ENCODE measurements at regions not wholly inside any gene's neighbourhood (a gene's known extent, or its start where the extent isn't known, plus 50 kb on each side); places are given as distances from the start of the nearest gene placed in this dataset.

GRCh38 chr5:166962461-166962860, 1329.0 kb upstream of the WWC1 start:
- no peak for DNase-seq
- Histone ChIP-seq H3K27ac (no peak overlapping the region), H3K36me3 (no peaks in the 10 kb centered on the region), H3K9me3 (peaks cover 0 to 11% (median 0%) of the 10 kb centered on the region in 8 donors), H3K4me3 (no peak overlapping the region), H3K4me1 (no peaks in the 10 kb centered on the region), H3K27me3 (replicated peaks in 1 of 7) (no peaks in the 10 kb centered on the region)
- no peak for TF ChIP-seq CTCF (IDR thresholded peaks at IDR 0.05 in 8 of 11, conservative IDR thresholded peaks at IDR 0.05 in 3 of 11)
- no peak for TF ChIP-seq POLR2AphosphoS5 (IDR thresholded peaks at IDR 0.05)
- no peak for TF ChIP-seq POLR2A (IDR thresholded peaks at IDR 0.05)
- intact Hi-C loops (cut with DNase I; ENCODE audit: low total_unique reads): no loop called here
- 58 to 72% (median 65%) methylated on average over 8 of the region's 8 CpGs for WGBS, 5 donors

- TF ChIP-seq CTCF (IDR thresholded peaks at IDR 0.05 in 8 of 11, conservative IDR thresholded peaks at IDR 0.05 in 3 of 11) (no peak), POLR2A (IDR thresholded peaks at IDR 0.05) (no peak), POLR2AphosphoS5 (IDR thresholded peaks at IDR 0.05) (no peak)
- no peak for DNase-seq
- WGBS, 5 donors: 72 to 93% (median 87%) methylated on average over 4 to 5 of the region's 5 CpGs
- Histone ChIP-seq H3K4me3 (no peak overlapping the region), H3K27ac (no peak overlapping the region), H3K9me3 (peaks cover 0 to 11% (median 0%) of the 10 kb centered on the region in 8 donors), H3K4me1 (no peaks in the 10 kb centered on the region), H3K27me3 (replicated peaks in 1 of 7) (no peaks in the 10 kb centered on the region), H3K36me3 (no peaks in the 10 kb centered on the region)
- intact Hi-C loops (cut with DNase I; ENCODE audit: low total_unique reads): no loop called here
Observed at GRCh38 chr5:166963596-166963995, 1327.8 kb upstream of the WWC1 start.

GRCh38 chr5:166977911-166978422, 1313.5 kb upstream of the WWC1 start:
- Histone ChIP-seq H3K36me3 (no peaks in the 10 kb centered on the region), H3K27ac (peak overlapping the region in 2 of 8 donors; percentile 55 to 62), H3K4me1 (peaks cover 0 to 25% (median 5%) of the 10 kb centered on the region in 6 donors), H3K9me3 (no peaks in the 10 kb centered on the region), H3K4me3 (peak overlapping the region in 7 of 8 donors; percentile 26 to 69 (median 40)), H3K27me3 (replicated peaks in 1 of 7) (peaks cover 0 to 31% (median 5%) of the 10 kb centered on the region in 7 donors)
- DNase-seq: no peak
- WGBS, 5 donors: 31 to 36% (median 35%) methylated on average over 7 of the region's 7 CpGs
- intact Hi-C loops (cut with DNase I; ENCODE audit: low total_unique reads): no loop called here
- no peak for TF ChIP-seq POLR2A (IDR thresholded peaks at IDR 0.05)
- no peak for TF ChIP-seq POLR2AphosphoS5 (IDR thresholded peaks at IDR 0.05)
- no peak for TF ChIP-seq CTCF (IDR thresholded peaks at IDR 0.05 in 8 of 11, conservative IDR thresholded peaks at IDR 0.05 in 3 of 11)

- H3K4me1 ChIP-seq: peaks cover 0 to 25% (median 5%) of the 10 kb centered on the region in 6 donors
- intact Hi-C loops (cut with DNase I; ENCODE audit: low total_unique reads): no loop called here
- H3K9me3 ChIP-seq: no peaks in the 10 kb centered on the region
- no peaks in the 10 kb centered on the region for H3K36me3 ChIP-seq
- H3K4me3 ChIP-seq: peak overlapping the region; percentile 18 to 69 (median 38)
- peak overlapping the region in 4 of 8 donors; percentile 2 to 62 (median 34) for H3K27ac ChIP-seq
- 1 to 7% (median 2%) methylated on average over 13 of the region's 13 CpGs for WGBS, 5 donors
- no peak for TF ChIP-seq CTCF (IDR thresholded peaks at IDR 0.05 in 8 of 11, conservative IDR thresholded peaks at IDR 0.05 in 3 of 11)
- TF ChIP-seq POLR2A (IDR thresholded peaks at IDR 0.05): no peak
- TF ChIP-seq POLR2AphosphoS5 (IDR thresholded peaks at IDR 0.05): no peak
- DNase-seq: no peak
- H3K27me3 ChIP-seq (replicated peaks in 1 of 7): peaks cover 0 to 31% (median 5%) of the 10 kb centered on the region in 7 donors
Observed at GRCh38 chr5:166979307-166979895, 1312.0 kb upstream of the WWC1 start.
